ENCODE measurements at regions not wholly inside any gene's neighbourhood (a gene's known extent, or its start where the extent isn't known, plus 50 kb on each side); places are given as distances from the start of the nearest gene placed in this dataset.

GRCh38 chr2:79272616-79273015 is 113.1 kb upstream of the REG3A start:
- Histone ChIP-seq H2AFZ (ENCODE audit: low read depth, low read length) (no peak overlapping the region), H3K9me1 (ENCODE audit: control insufficient read depth, insufficient read depth, low read length) (no peaks in the 10 kb centered on the region), H3K4me1 (replicated peaks in 1 of 2; ENCODE audit: control insufficient read depth in 2 of 2, insufficient read depth in 2 of 2, low read length in 2 of 2) (no peaks in the 10 kb centered on the region), H3K27ac (ENCODE audit: extremely low read depth, low read depth, low read length) (no peak overlapping the region), H3K4me2 (ENCODE audit: insufficient read depth, low read length) (no peak overlapping the region), H3K9ac (ENCODE audit: insufficient read depth in 1 of 2, low read depth in 2 of 2, low read length in 2 of 2) (no peak overlapping the region), H3K9me3 (replicated peaks; ENCODE audit: control insufficient read depth, insufficient read depth, low read depth, low read length) (no peaks in the 10 kb centered on the region; the same call in 1 of the 2 replicates), H4K20me1 (replicated peaks; ENCODE audit: control insufficient read depth, insufficient read depth, low read length) (no peaks in the 10 kb centered on the region), H3K36me3 (ENCODE audit: control insufficient read depth, insufficient read depth, low read length) (no peaks in the 10 kb centered on the region), H3K27me3 (ENCODE audit: control insufficient read depth in 2 of 2, insufficient read depth in 2 of 2, low read length in 2 of 2) (no peaks in the 10 kb centered on the region), H3K79me2 (ENCODE audit: control insufficient read depth, insufficient read depth, low read length) (no peaks in the 10 kb centered on the region), H3K4me3 (no peak overlapping the region)
- ATAC-seq (no peak), FAIRE-seq (no peak), DNase-seq (ENCODE audit: extremely low read depth in 1 of 4, low spot score in 3 of 4) (no peak)
- TF ChIP-seq CBFB (CRISPR knock-in tag; IDR thresholded peaks at IDR 0.05) = no peak
- peak; percentile 89 for TF ChIP-seq ZNF507 (tag; conservative IDR thresholded peaks at IDR 0.05)
- no peak for TF ChIP-seq ZNF41 (CRISPR knock-in tag; conservative IDR thresholded peaks at IDR 0.05)
- TF ChIP-seq ZNF551 (CRISPR knock-in tag; IDR thresholded peaks at IDR 0.05) = no peak
- no peak for TF ChIP-seq MTA1 (IDR thresholded peaks at IDR 0.05; ENCODE audit: borderline replicate concordance)
- ChIA-PET POLR2A (no interaction called here), CTCF (ENCODE audit: low intra/inter-chr PET ratio) (no interaction called here)
- BruUV-seq (replicated peaks) = no TSS peak
- intact Hi-C loops (cut with micrococcal nuclease) = no loop called here
- in situ Hi-C loops (cut with MboI) = no loop called here

GRCh38 chr2:79271456-79271855 is 111.9 kb upstream of the REG3A start:
- FAIRE-seq (no peak), DNase-seq (ENCODE audit: extremely low read depth in 1 of 4, low spot score in 3 of 4) (no peak), ATAC-seq (no peak)
- CTCF ChIA-PET (ENCODE audit: low intra/inter-chr PET ratio) = no interaction called here
- POLR2A ChIA-PET = no interaction called here
- no peaks in the 10 kb centered on the region for H3K36me3 ChIP-seq (ENCODE audit: control insufficient read depth, insufficient read depth, low read length)
- intact Hi-C loops (cut with micrococcal nuclease) (no loop called here), in situ Hi-C loops (cut with MboI) (no loop called here)
- H3K4me2 ChIP-seq (ENCODE audit: insufficient read depth, low read length) = no peak overlapping the region
- no peak overlapping the region for H3K27ac ChIP-seq (ENCODE audit: extremely low read depth, low read depth, low read length)
- no TSS peak for BruUV-seq (replicated peaks)
- H4K20me1 ChIP-seq (replicated peaks; ENCODE audit: control insufficient read depth, insufficient read depth, low read length) = no peaks in the 10 kb centered on the region
- H3K9me3 ChIP-seq (replicated peaks; ENCODE audit: control insufficient read depth, insufficient read depth, low read depth, low read length) = no peaks in the 10 kb centered on the region; the same call in 1 of the 2 replicates
- WGBS (ENCODE audit: insufficient coverage, low coverage, missing lambda C conversion rate) = 0% methylated on average over 2 of the region's 3 CpGs
- no peaks in the 10 kb centered on the region for H3K27me3 ChIP-seq (ENCODE audit: control insufficient read depth in 2 of 2, insufficient read depth in 2 of 2, low read length in 2 of 2)
- no peak overlapping the region for H3K4me3 ChIP-seq
- H3K9me1 ChIP-seq (ENCODE audit: control insufficient read depth, insufficient read depth, low read length) = no peaks in the 10 kb centered on the region
- H3K79me2 ChIP-seq (ENCODE audit: control insufficient read depth, insufficient read depth, low read length) = no peaks in the 10 kb centered on the region
- H3K9ac ChIP-seq (ENCODE audit: insufficient read depth in 1 of 2, low read depth in 2 of 2, low read length in 2 of 2) = no peak overlapping the region
- H2AFZ ChIP-seq (ENCODE audit: low read depth, low read length) = no peak overlapping the region
- H3K4me1 ChIP-seq (replicated peaks in 1 of 2; ENCODE audit: control insufficient read depth in 2 of 2, insufficient read depth in 2 of 2, low read length in 2 of 2) = no peaks in the 10 kb centered on the region
- no peak for TF ChIP-seq FOXK2 (conservative IDR thresholded peaks at IDR 0.05 in 1 of 2, IDR thresholded peaks at IDR 0.05 in 1 of 2; ENCODE audit: low read depth in 2 of 2)
- TF ChIP-seq PYGO2 (tag; IDR thresholded peaks at IDR 0.05) = no peak
- TF ChIP-seq USF2 (CRISPR knock-in tag; IDR thresholded peaks at IDR 0.05) = no peak
- TF ChIP-seq ZNF584 (CRISPR knock-in tag; IDR thresholded peaks at IDR 0.05; ENCODE audit: low read depth) = no peak
- TF ChIP-seq HOXB6 (CRISPR knock-in tag; IDR thresholded peaks at IDR 0.05; ENCODE audit: borderline replicate concordance) = no peak
- TF ChIP-seq SAFB (IDR thresholded peaks at IDR 0.05; ENCODE audit: borderline replicate concordance, low read depth, low read length) = no peak
- no peak for TF ChIP-seq IRF9 (tag; IDR thresholded peaks at IDR 0.05)
- TF ChIP-seq YBX1 (IDR thresholded peaks at IDR 0.05) = no peak
- no peak for TF ChIP-seq ZNF143 (CRISPR knock-in tag; IDR thresholded peaks at IDR 0.05)
- no peak for TF ChIP-seq POLR2G (IDR thresholded peaks at IDR 0.05; ENCODE audit: low read depth, low read length)
- TF ChIP-seq RBM25 (IDR thresholded peaks at IDR 0.05; ENCODE audit: low read depth, low read length, severe bottlenecking) = no peak
- no peak for TF ChIP-seq CXXC5 (CRISPR knock-in tag; IDR thresholded peaks at IDR 0.05)
- TF ChIP-seq CREM (IDR thresholded peaks at IDR 0.05; ENCODE audit: low read depth) = no peak
- TF ChIP-seq COPS2 (conservative IDR thresholded peaks at IDR 0.05) = no peak
